ENCODE measurements at regions not wholly inside any gene's neighbourhood (a gene's known extent, or its start where the extent isn't known, plus 50 kb on each side); places are given as distances from the start of the nearest gene placed in this dataset.
"Not testable (repeated sequence)": the region's sequence is repeated elsewhere in the genome, so short reads cannot be mapped to it uniquely, and the experiment has no call there.

DNA sequence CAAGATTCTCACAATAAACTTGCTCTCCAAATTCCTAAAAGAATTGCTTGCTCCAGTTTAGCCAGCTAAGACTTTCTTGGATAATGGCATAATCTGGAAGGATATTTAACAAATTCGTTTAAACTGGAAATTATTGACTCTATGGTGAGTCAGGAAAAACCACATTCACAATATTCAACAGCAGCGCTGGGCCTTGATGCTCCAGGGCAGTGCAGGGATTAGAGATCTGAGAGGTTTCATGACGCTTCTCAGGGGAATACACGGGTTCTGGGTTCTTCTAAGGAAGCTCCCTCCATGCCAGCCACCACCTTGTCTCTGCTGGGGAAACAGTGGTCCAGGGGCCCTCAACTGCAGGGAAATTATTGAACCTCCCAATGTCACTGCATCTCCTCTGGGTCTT is 123.3 kb upstream of the FAM20C start:
- DNase-seq (ENCODE audit: low read depth): not testable (repeated sequence)

GRCh38 chr7:69499-70123 is 122.8 kb upstream of the FAM20C start:
- DNase-seq (ENCODE audit: low read depth): not testable (repeated sequence)

DNA sequence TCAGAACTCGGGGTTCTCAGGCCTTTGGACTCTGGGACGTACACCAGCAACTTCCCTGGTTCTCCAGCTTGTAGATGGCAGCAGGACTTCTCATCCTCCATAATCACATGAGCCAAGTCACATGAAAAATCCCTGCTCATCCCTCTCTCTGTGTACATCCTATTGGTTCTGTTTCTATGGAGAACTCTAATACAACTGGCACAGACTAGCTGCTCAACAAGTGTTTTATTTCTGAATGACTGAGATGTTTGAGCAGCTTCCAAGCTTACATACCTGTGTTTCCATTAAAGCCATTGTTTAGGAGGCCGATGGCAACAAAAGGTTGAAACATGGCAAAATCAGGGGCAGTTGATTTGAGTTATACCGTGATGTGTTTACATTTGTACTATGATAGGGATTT is 122.2 kb upstream of the FAM20C start:
- not testable (repeated sequence) for DNase-seq (ENCODE audit: low read depth)

- DNase-seq (ENCODE audit: low read depth): not testable (repeated sequence)
Measured at GRCh38 chr7:70989-71388, 121.4 kb upstream of the FAM20C start.

GRCh38 chr7:72266-73057 is 119.9 kb upstream of the FAM20C start:
- not testable (repeated sequence) for DNase-seq (ENCODE audit: low read depth)

GRCh38 chr7:73058-73331 is 119.4 kb upstream of the FAM20C start:
- DNase-seq (ENCODE audit: low read depth): not testable (repeated sequence)

DNA sequence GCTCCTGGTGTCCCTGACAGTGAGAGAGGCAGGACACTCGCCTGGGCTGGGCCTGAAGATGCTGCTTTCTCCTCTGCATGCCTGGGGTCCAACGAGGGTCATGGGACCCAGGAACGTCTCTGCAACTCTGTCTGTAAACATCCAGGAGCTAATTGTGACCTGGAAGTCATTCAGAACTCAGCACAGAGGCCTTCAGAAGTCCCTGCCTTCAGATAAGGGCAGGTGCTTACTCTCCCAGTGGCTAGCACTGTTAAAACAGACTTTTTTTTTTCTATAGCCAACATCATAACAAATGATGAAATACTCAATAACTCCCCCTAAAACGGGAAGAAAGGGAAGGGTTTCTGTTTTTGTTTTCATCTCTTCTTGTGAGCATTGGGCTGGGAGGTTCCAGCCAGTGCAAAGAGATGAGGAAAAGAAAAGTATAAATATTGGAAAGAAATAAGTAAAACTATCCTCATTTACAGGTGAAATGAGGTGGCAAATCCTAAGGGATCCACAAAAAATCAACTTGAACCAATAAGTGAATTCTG is 118.3 kb upstream of the FAM20C start:
- DNase-seq (ENCODE audit: low read depth): not testable (repeated sequence)

DNA sequence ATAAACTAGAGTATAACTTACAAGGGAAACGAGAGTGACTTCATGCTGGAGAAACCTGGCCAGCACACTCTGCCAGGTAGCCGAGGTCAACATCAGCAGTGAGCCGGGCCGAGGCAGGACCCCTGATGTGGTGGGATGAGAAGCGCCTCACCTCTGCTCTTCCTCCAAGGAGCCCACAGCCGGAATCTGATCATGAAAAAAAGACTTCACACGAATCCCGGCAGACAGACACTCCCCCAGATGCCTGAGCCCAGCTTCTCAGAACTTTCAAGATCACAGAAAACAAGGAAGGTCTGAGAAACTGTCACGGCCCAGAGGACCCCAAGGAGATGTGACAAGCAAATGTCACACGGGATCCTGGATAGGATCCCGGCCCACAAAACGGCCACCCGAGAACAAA is 116.9 kb upstream of the FAM20C start:
- not testable (repeated sequence) for DNase-seq (ENCODE audit: low read depth)

DNA sequence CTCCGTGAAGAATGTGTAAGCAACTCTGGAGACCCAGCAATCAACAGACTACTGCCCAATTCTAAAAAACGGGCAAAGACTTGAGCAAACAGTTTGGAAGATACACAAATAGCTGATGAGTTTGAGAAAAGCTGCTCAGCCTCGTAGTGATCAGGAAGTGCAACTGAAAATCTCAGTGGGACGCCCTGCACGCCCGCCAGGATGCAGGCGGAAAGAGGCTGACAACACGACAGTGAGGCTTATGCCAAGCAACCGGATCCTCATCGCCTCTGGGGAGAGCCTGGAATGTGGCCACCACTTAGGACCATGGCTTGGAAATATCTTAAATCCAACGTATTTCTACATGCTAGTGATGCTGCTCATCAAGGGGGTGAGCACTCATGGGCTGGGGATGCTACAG is 116.2 kb upstream of the FAM20C start:
- not testable (repeated sequence) for DNase-seq (ENCODE audit: low read depth)

- not testable (repeated sequence) for DNase-seq (ENCODE audit: low read depth)
Measured at GRCh38 chr7:76829-77395, 115.5 kb upstream of the FAM20C start.

DNA sequence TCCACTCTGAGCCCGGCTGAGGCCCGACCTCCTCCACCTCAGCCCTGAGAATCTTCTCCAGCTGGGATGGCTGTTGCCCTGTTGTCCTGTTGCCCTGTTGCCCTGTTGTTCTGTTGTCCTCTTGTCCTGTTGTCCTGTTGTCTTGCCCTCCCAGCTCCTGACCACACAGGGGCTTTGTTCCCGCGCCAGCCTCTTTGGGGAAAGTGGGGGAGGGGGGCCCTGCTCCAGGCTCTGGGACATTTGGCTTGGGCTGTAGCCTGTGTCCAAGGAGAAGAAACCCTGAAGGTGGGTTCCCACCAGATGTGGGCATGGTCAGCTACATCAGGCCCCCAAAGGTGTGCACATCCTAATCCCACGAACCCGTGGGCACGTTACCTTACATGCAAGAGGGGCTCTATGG is 113.5 kb upstream of the FAM20C start:
- DNase-seq (ENCODE audit: low read depth): not testable (repeated sequence)

DNA sequence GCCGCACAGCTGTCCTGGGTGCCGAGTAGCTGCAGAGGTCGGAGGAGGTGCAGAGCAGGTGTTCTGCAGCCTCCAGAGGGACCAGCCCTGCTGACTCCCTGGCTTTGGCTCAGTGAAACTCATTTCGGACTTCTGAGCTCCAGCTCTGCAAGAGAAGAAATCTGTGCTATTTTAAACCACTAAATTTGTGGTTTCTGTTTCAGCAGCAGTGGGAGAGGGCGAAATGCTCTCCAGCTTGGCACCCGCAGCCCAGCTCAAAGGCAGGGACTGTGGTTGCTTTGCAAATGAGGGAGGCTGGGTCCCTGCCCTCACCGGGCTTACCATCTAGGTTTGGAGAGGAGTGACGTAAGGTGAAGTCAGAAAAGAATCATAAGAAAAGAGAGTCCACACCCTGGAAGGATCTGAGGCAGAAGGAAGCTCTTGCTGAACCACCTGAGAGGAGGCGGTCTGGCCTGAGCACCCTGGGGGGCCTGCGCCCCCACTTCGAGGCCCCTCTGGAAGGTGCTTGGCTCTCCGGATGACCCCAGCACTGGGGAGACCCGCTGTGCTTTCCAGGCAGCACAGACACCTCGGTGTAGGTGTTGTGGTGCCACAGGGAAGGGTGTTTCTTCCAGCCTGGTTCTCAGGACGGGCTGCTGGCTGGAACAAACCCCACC is 112.8 kb upstream of the FAM20C start:
- not testable (repeated sequence) for DNase-seq (ENCODE audit: low read depth)

- no peak for DNase-seq (ENCODE audit: low read depth)
Measured at GRCh38 chr7:80259-81067, 111.9 kb upstream of the FAM20C start.

DNA sequence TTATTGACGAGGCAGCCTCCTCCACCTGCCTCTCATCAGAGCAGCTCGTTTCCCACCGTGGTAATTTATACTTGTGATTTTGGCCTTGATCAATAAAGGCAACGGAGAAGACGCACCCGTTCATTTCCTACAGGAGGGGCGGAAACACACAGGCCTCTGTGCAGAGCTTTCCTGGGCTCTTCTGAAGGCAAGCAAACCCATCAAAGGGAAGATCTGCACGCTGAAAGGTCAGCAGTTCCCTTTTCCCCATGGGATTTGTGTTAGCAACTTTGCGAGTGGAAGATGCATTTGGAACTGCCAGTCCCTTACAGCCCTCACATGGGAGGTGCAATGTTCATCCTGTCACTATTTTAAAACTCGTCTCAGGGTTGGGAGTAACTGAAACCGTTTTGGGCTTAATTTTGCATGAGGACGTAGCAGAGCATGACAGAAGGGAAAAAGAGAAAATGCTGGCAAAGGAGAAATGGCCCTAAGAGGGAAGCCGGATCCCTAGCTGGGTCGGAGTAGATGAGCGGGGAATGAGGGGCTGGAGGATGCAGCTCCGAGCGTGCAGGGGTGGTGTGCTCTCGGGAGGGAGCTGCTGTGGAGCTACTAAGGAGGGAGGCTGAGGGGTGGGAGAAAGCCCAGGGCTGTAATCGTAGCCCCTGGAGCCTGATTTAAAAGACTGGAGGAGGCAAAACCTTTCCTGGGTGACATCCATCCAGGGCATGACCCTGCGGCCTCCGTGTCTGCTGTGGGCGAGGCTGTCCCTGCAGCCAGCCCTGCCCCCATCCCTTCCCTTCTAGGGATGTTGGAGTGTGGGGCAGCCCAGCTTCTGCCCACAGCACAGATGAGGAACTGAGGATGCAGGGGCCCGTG is 111.1 kb upstream of the FAM20C start:
- DNase-seq (ENCODE audit: low read depth): no peak

GRCh38 chr7:81926-82756 is 110.2 kb upstream of the FAM20C start:
- DNase-seq (ENCODE audit: low read depth): no peak

DNA sequence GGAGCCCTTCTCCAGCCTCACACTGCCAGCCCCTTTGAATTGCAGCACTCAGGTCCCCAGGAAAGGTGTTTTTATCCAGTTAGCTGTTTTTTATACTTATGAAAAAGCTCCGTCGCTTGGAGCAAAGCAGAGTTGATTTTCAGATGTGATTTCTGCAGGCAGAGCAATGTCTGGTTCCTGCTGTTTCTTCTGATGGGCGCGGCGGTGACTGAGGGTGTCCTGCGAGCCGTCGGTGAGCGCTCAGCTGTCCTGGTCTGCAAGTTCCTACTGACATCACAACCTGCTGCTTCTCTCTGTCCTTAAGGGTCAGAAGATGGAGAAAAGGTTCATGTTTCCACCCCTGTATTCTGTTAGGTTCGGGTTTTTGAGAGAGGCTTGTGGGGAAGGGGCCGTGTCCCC is 109.6 kb upstream of the FAM20C start:
- DNase-seq (ENCODE audit: low read depth): no peak

DNA sequence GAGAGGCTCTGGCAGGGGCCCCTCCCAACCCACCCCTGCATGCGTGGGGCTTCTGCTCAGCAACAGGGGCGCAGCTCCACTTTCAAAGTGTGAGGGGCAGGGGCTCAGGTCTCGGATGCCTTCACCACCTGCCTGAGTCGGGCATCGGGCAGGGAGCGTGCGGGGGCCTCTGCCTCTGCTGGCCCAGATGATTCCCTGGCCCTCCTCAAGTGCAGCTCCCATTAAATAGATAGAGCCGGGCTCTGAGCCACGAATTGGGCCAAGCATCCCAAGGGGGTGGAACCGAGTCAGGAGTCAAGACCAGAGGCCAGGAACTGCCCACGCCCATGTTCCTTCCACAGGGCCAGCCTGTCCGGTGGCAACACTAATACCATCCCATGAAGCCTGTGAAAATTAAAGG is 108.9 kb upstream of the FAM20C start:
- DNase-seq (ENCODE audit: low read depth): no peak

GRCh38 chr7:83861-84632 is 108.3 kb upstream of the FAM20C start:
- DNase-seq (ENCODE audit: low read depth): no peak

- DNase-seq (ENCODE audit: low read depth): no peak
Measured at GRCh38 chr7:84633-85020, 107.7 kb upstream of the FAM20C start.
